Thyroid gland (tissue), 4 donors: ENCODE measurements at regions not wholly inside any gene's neighbourhood (a gene's known extent, or its start where the extent isn't known, plus 50 kb on each side); places are given as distances from the start of the nearest gene placed in this dataset.

ENCODE experiments used
- CTCF ChIP-seq, 6 experiments: fragments of 200-600 bp in 3 of 6; fragments of 450-650 bp in 3 of 6; sonication (generic) in 3 of 6; IDR thresholded peaks; one replicate each; pipeline ENCODE4 v1.5.1; 2016 to 2019; ENCODE audit warnings: antibody characterized with exemption in 6 of 6, mild to moderate bottlenecking in 2 of 6, inconsistent platforms in 1 of 6, moderate library complexity in 1 of 6
- POLR2A ChIP-seq, 2 donors: fragments of 450-650 bp; IDR thresholded peaks; one replicate each; pipeline ENCODE4 v1.6.1; 2017; ENCODE audit warnings: antibody characterized with exemption in 2 of 2, mild to moderate bottlenecking in 2 of 2, moderate library complexity in 1 of 2

- no peak for TF ChIP-seq CTCF (IDR thresholded peaks at IDR 0.05)
- no peak for TF ChIP-seq POLR2A (IDR thresholded peaks at IDR 0.05)
These were observed 210.8 kb upstream of the GYPA start for GRCh38 chr4:144351306-144351705.
